T-cell (primary cell): ENCODE measurements at regions not wholly inside any gene's neighbourhood (a gene's known extent, or its start where the extent isn't known, plus 50 kb on each side); places are given as distances from the start of the nearest gene placed in this dataset.

Experiments used
- ATAC-seq, 4 experiments: fragments of 200-7000 bp in 3 of 4; fragments of 150-1000 bp in 1 of 4; cut with Tn5 transposase; replicated peaks in 1 of 4; 1 replicate in 3 of 4; 2 replicates in 1 of 4; pipeline ENCODE4 v1.10.0; 2021; ENCODE audit warnings: moderate library complexity in 3 of 4, mild to moderate bottlenecking in 2 of 4, moderate number of reproducible peaks in 1 of 4
- CTCF ChIA-PET, 2 donors: fragments of 300-600 bp; sonication (Branson Sonifier 250); formaldehyde crosslinking; loops; one replicate each; lab custom pipeline; 2022; ENCODE audit warnings: antibody characterized with exemption in 2 of 2; lab: Charles Lee
- POLR2A ChIA-PET, 2 donors: fragments of 300-600 bp; sonication (Branson Sonifier 250); formaldehyde crosslinking; loops; one replicate each; lab custom pipeline; 2022; ENCODE audit warnings: antibody characterized with exemption in 2 of 2; lab: Charles Lee
- DNase-seq, 35 experiments: peaks; one replicate each; pipeline versions ENCODE4 v3.0.0 to v3.0.0-alpha.2; 2013 to 2023
- H3K27ac ChIP-seq: one replicate; pipeline ENCODE4 v1.5.1; 2013; ENCODE audit warnings: low read length
- H3K27me3 ChIP-seq, 2 experiments: replicated peaks in 1 of 2; 1 replicate in 1 of 2; 2 replicates in 1 of 2; pipeline versions ENCODE4 v1.6.1 to v1.7.0; 2013; ENCODE audit warnings: low read length in 1 of 2, mixed read lengths in 1 of 2; ENCODE audit not compliant: control insufficient read depth in 2 of 2, insufficient read depth in 2 of 2; ENCODE audit errors: extremely low read depth in 1 of 2
- H3K36me3 ChIP-seq, 2 donors: 1 replicate in 1 of 2; 2 replicates in 1 of 2; pipeline versions ENCODE4 v1.6.1 to v1.7.0; 2013; ENCODE audit warnings: low read length in 1 of 2; ENCODE audit not compliant: control insufficient read depth in 2 of 2, insufficient read depth in 1 of 2; ENCODE audit errors: extremely low read depth in 1 of 2
- H3K4me1 ChIP-seq, 2 experiments: 1 replicate in 1 of 2; 2 replicates in 1 of 2; pipeline versions ENCODE4 v1.6.1 to v1.7.0; 2013; ENCODE audit warnings: low read length in 2 of 2, mixed read lengths in 1 of 2; ENCODE audit not compliant: insufficient read depth in 2 of 2, control insufficient read depth in 1 of 2; ENCODE audit errors: extremely low read depth in 1 of 2
- H3K4me3 ChIP-seq, 2 donors: 1 replicate in 1 of 2; 2 replicates in 1 of 2; pipeline versions ENCODE4 v1.5.1 to v1.7.0; 2013; ENCODE audit warnings: mild to moderate bottlenecking in 2 of 2, low read length in 1 of 2, moderate library complexity in 1 of 2; ENCODE audit not compliant: control insufficient read depth in 1 of 2; ENCODE audit errors: extremely low read depth in 1 of 2
- H3K9me3 ChIP-seq: 2 replicates; pipeline ENCODE4 v1.7.0; 2013
- H3K27ac Mint-ChIP-seq, 2 donors: one replicate each; pipeline ENCODE4 v1.8.0; 2020 to 2021; ENCODE audit warnings: mild to moderate bottlenecking in 2 of 2, mixed read lengths in 2 of 2
- H3K27me3 Mint-ChIP-seq, 2 donors: one replicate each; pipeline ENCODE4 v1.8.0; 2021 to 2022; ENCODE audit warnings: mixed read lengths in 2 of 2
- H3K36me3 Mint-ChIP-seq: one replicate; pipeline ENCODE4 v1.8.0; 2021; ENCODE audit warnings: mixed read lengths
- H3K4me1 Mint-ChIP-seq, 3 donors: one replicate each; pipeline ENCODE4 v1.8.0; 2020 to 2022; ENCODE audit warnings: mixed read lengths in 3 of 3, mild to moderate bottlenecking in 1 of 3
- H3K4me3 Mint-ChIP-seq, 3 donors: one replicate each; pipeline ENCODE4 v1.8.0; 2020 to 2022; ENCODE audit warnings: mild to moderate bottlenecking in 3 of 3, mixed read lengths in 3 of 3, moderate library complexity in 3 of 3
- H3K9me3 Mint-ChIP-seq, 3 donors: one replicate each; pipeline ENCODE4 v1.8.0; 2020 to 2022; ENCODE audit warnings: mixed read lengths in 3 of 3
- WGBS: methylation state at CpG from one replicate; pipeline ENCODE4 v1.1.5; 2013; ENCODE audit warnings: missing lambda C conversion rate; ENCODE audit not compliant: insufficient coverage; 5-methylcytosine and 5-hydroxymethylcytosine counted together

- Mint-ChIP-seq H3K36me3 (no peaks in the 10 kb centered on the region), H3K9me3 (peaks cover 2 to 4% (median 3%) of the 10 kb centered on the region in 3 donors), H3K27me3 (no peaks in the 10 kb centered on the region), H3K4me1 (no peaks in the 10 kb centered on the region), H3K27ac (no peak overlapping the region), H3K4me3 (no peak overlapping the region)
- CTCF ChIA-PET, result no interaction called here
- ATAC-seq, result no peak
- POLR2A ChIA-PET, result no interaction called here
- Histone ChIP-seq H3K36me3 (no peaks in the 10 kb centered on the region), H3K27ac (no peak overlapping the region), H3K9me3 (no peaks in the 10 kb centered on the region), H3K27me3 (no peaks in the 10 kb centered on the region), H3K4me3 (no peak overlapping the region), H3K4me1 (no peaks in the 10 kb centered on the region)
- WGBS, result no CpG with 5 or more reads among the region's 4 CpGs
- no peak for DNase-seq
Observed at GRCh38 chr18:1350931-1351450, 446.3 kb downstream of the ADCYAP1 start.

GRCh38 chr18:1353025-1353424, 448.4 kb downstream of the ADCYAP1 start:
- no peak overlapping the region for H3K27ac Mint-ChIP-seq
- no peaks in the 10 kb centered on the region for H3K36me3 Mint-ChIP-seq
- no peaks in the 10 kb centered on the region for H3K9me3 ChIP-seq
- CTCF ChIA-PET, result no interaction called here
- peaks cover 0 to 4% (median 2%) of the 10 kb centered on the region in 3 donors for H3K9me3 Mint-ChIP-seq
- POLR2A ChIA-PET, result no interaction called here
- H3K4me1 ChIP-seq, result no peaks in the 10 kb centered on the region
- H3K4me3 ChIP-seq, result no peak overlapping the region
- ATAC-seq (no peak), DNase-seq (no peak)
- no peaks in the 10 kb centered on the region for H3K27me3 Mint-ChIP-seq
- no peaks in the 10 kb centered on the region for H3K36me3 ChIP-seq
- no peak overlapping the region for H3K4me3 Mint-ChIP-seq
- no peaks in the 10 kb centered on the region for H3K4me1 Mint-ChIP-seq
- H3K27me3 ChIP-seq, result no peaks in the 10 kb centered on the region
- H3K27ac ChIP-seq, result no peak overlapping the region

GRCh38 chr18:1357724-1358123, 453.1 kb downstream of the ADCYAP1 start:
- peaks cover 0 to 6% (median 2%) of the 10 kb centered on the region in 3 donors for H3K9me3 Mint-ChIP-seq
- 86% methylated on average over 1 of the region's 2 CpGs for WGBS
- no peak overlapping the region for H3K4me3 ChIP-seq
- POLR2A ChIA-PET, result no interaction called here
- DNase-seq, result no peak
- H3K27ac Mint-ChIP-seq, result no peak overlapping the region
- no peaks in the 10 kb centered on the region for H3K27me3 ChIP-seq
- no peaks in the 10 kb centered on the region for H3K36me3 ChIP-seq
- H3K27ac ChIP-seq, result no peak overlapping the region
- CTCF ChIA-PET, result no interaction called here
- no peaks in the 10 kb centered on the region for H3K27me3 Mint-ChIP-seq
- H3K4me1 Mint-ChIP-seq, result no peaks in the 10 kb centered on the region
- H3K9me3 ChIP-seq, result no peaks in the 10 kb centered on the region
- no peak overlapping the region for H3K4me3 Mint-ChIP-seq
- H3K36me3 Mint-ChIP-seq, result no peaks in the 10 kb centered on the region
- no peak for ATAC-seq
- no peaks in the 10 kb centered on the region for H3K4me1 ChIP-seq

DNA sequence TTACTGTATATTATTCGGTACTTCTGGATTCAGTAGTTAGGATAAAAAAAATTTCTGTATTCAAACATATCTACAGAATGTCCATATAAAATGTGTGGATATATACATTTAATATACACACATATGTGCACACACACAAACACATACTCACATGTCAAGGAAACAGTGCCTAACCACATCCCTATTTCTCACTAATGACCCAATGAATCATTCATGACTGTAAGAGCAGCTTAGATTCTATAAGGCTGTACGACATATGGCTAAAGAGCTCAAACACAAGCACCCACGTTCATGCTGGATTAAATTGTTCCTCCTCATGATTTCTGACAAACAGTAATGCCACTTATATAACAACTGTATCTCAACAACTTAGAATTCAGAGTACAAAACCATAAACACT, 457.3 kb downstream of the ADCYAP1 start:
- DNase-seq (no peak), ATAC-seq (no peak)
- WGBS, result 19% methylated on average over 2 of the region's 3 CpGs
- H3K36me3 Mint-ChIP-seq, result no peaks in the 10 kb centered on the region
- ChIA-PET CTCF (no interaction called here), POLR2A (no interaction called here)
- no peaks in the 10 kb centered on the region for H3K4me1 ChIP-seq
- H3K4me1 Mint-ChIP-seq, result no peaks in the 10 kb centered on the region
- no peak overlapping the region for H3K4me3 ChIP-seq
- H3K27ac Mint-ChIP-seq, result no peak overlapping the region
- H3K36me3 ChIP-seq, result no peaks in the 10 kb centered on the region
- no peaks in the 10 kb centered on the region for H3K9me3 ChIP-seq
- peaks cover 2 to 6% (median 3%) of the 10 kb centered on the region in 3 donors for H3K9me3 Mint-ChIP-seq
- H3K27me3 Mint-ChIP-seq, result no peaks in the 10 kb centered on the region
- no peaks in the 10 kb centered on the region for H3K27me3 ChIP-seq
- no peak overlapping the region for H3K4me3 Mint-ChIP-seq
- H3K27ac ChIP-seq, result no peak overlapping the region

- CTCF ChIA-PET, result no interaction called here
- no peaks in the 10 kb centered on the region for H3K36me3 ChIP-seq
- H3K9me3 ChIP-seq, result no peaks in the 10 kb centered on the region
- Mint-ChIP-seq H3K9me3 (peaks cover 0 to 3% (median 0%) of the 10 kb centered on the region in 3 donors), H3K27me3 (no peaks in the 10 kb centered on the region), H3K4me1 (no peaks in the 10 kb centered on the region), H3K4me3 (no peak overlapping the region), H3K36me3 (no peaks in the 10 kb centered on the region), H3K27ac (no peak overlapping the region)
- no peaks in the 10 kb centered on the region for H3K4me1 ChIP-seq
- no peak overlapping the region for H3K27ac ChIP-seq
- WGBS, result 93% methylated on average over 3 of the region's 6 CpGs
- POLR2A ChIA-PET, result no interaction called here
- ATAC-seq (no peak), DNase-seq (no peak)
- no peak overlapping the region for H3K4me3 ChIP-seq
- H3K27me3 ChIP-seq, result no peaks in the 10 kb centered on the region
Observed at GRCh38 chr18:1370552-1370951, 465.9 kb downstream of the ADCYAP1 start.

DNA sequence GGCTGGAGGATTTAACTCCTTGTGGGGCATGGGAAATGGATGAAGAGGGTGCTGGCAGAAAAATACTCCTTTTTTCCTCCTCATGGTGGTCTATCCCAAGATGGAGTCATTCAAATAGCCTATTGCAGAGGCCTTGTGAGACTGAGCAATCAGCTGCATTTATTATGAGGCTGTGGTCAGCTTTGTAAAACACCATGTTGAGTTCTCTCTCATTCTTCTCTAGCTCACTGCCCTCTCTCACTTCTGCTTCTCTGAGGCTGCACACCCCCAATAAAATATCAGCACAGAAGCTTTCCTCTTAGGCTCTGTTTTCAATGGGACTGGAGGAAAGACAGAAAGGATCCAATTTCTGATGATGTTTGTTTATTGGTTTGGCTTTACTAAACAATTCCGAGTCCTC, 467.1 kb downstream of the ADCYAP1 start:
- no peaks in the 10 kb centered on the region for H3K4me1 ChIP-seq
- no peaks in the 10 kb centered on the region for H3K9me3 ChIP-seq
- no peak overlapping the region for H3K4me3 Mint-ChIP-seq
- H3K27me3 Mint-ChIP-seq, result no peaks in the 10 kb centered on the region
- H3K27ac Mint-ChIP-seq, result no peak overlapping the region
- no peaks in the 10 kb centered on the region for H3K27me3 ChIP-seq
- H3K9me3 Mint-ChIP-seq, result peaks cover 0 to 3% (median 0%) of the 10 kb centered on the region in 3 donors
- ATAC-seq (no peak), DNase-seq (no peak)
- no peaks in the 10 kb centered on the region for H3K36me3 ChIP-seq
- no peaks in the 10 kb centered on the region for H3K4me1 Mint-ChIP-seq
- no CpG with 5 or more reads among the region's 1 CpG for WGBS
- H3K36me3 Mint-ChIP-seq, result no peaks in the 10 kb centered on the region
- ChIA-PET CTCF (no interaction called here), POLR2A (no interaction called here)
- H3K4me3 ChIP-seq, result no peak overlapping the region
- H3K27ac ChIP-seq, result no peak overlapping the region

- no peaks in the 10 kb centered on the region for H3K4me1 Mint-ChIP-seq
- DNase-seq (no peak), ATAC-seq (no peak)
- H3K4me3 ChIP-seq, result no peak overlapping the region
- POLR2A ChIA-PET, result no interaction called here
- no peaks in the 10 kb centered on the region for H3K36me3 ChIP-seq
- no peaks in the 10 kb centered on the region for H3K9me3 ChIP-seq
- no peaks in the 10 kb centered on the region for H3K27me3 Mint-ChIP-seq
- no peak overlapping the region for H3K27ac ChIP-seq
- CTCF ChIA-PET, result no interaction called here
- WGBS, result 77% methylated on average over 2 of the region's 3 CpGs
- H3K27ac Mint-ChIP-seq, result no peak overlapping the region
- H3K9me3 Mint-ChIP-seq, result peaks cover 10 to 33% (median 15%) of the 10 kb centered on the region in 3 donors
- H3K27me3 ChIP-seq, result no peaks in the 10 kb centered on the region
- H3K4me3 Mint-ChIP-seq, result no peak overlapping the region
- no peaks in the 10 kb centered on the region for H3K36me3 Mint-ChIP-seq
- H3K4me1 ChIP-seq, result no peaks in the 10 kb centered on the region
Observed at GRCh38 chr18:1383465-1383864, 478.8 kb downstream of the ADCYAP1 start.
